ENCODE measurements at regions not wholly inside any gene's neighbourhood (a gene's known extent, or its start where the extent isn't known, plus 50 kb on each side); places are given as distances from the start of the nearest gene placed in this dataset.

GRCh38 chr7:49376817-49377375 is 396.5 kb upstream of the VWC2 start:
- TF ChIP-seq CTCF (IDR thresholded peaks at IDR 0.05): no peak
- TF ChIP-seq EP300 (IDR thresholded peaks at IDR 0.05): no peak
- TF ChIP-seq POLR2A (IDR thresholded peaks at IDR 0.05): no peak
